ENCODE measurements at regions not wholly inside any gene's neighbourhood (a gene's known extent, or its start where the extent isn't known, plus 50 kb on each side); places are given as distances from the start of the nearest gene placed in this dataset.
A peak's percentile ranks its signal among the peaks of the same experiment; 100 is the strongest.

GRCh38 chr11:97990162-97990920 lies 1030.4 kb upstream of the CNTN5 start:
- DNase-seq (ENCODE audit: low read depth, low spot score) (peak; percentile 9), FAIRE-seq (no peak)
- Histone ChIP-seq H3K4me2 (ENCODE audit: insufficient read depth, low read length) (no peak overlapping the region), H3K27ac (ENCODE audit: insufficient read depth, low read depth, low read length) (no peak overlapping the region), H3K9me3 (replicated peaks; ENCODE audit: control insufficient read depth, insufficient read depth, low read length) (no peaks in the 10 kb centered on the region), H3K9me1 (replicated peaks; ENCODE audit: control insufficient read depth, extremely low read depth, insufficient read depth, low read length) (no peaks in the 10 kb centered on the region), H3K27me3 (ENCODE audit: control insufficient read depth in 2 of 2, insufficient read depth in 2 of 2, low read length in 2 of 2) (no peaks in the 10 kb centered on the region), H3K36me3 (ENCODE audit: control insufficient read depth in 2 of 2, extremely low read depth in 1 of 2, insufficient read depth in 2 of 2, low read length in 2 of 2) (no peaks in the 10 kb centered on the region), H3K79me2 (ENCODE audit: control insufficient read depth, insufficient read depth, low read length) (no peaks in the 10 kb centered on the region), H3K4me3 (replicated peaks in 1 of 3; ENCODE audit: insufficient read depth in 1 of 3, low read depth in 1 of 3, low read length in 3 of 3) (no peak overlapping the region), H2AFZ (ENCODE audit: low read depth, low read length) (no peak overlapping the region), H4K20me1 (replicated peaks; ENCODE audit: control insufficient read depth, extremely low read depth, insufficient read depth, low read length) (no peaks in the 10 kb centered on the region), H3K9ac (replicated peaks; ENCODE audit: extremely low read depth, insufficient read depth, low read length) (no peak overlapping the region), H3K4me1 (ENCODE audit: control insufficient read depth, extremely low read depth, insufficient read depth, low read length) (no peaks in the 10 kb centered on the region)
- dilution Hi-C loops (cut with MboI; ENCODE audit: extremely low pct_ligation_motif_present, low sequenced_read_pairs) (no loop called here), intact Hi-C loops (cut with micrococcal nuclease) (no loop called here)
- ChIA-PET POLR2A (no interaction called here), CTCF (no interaction called here)
- TF ChIP-seq POLR2AphosphoS5 (IDR thresholded peaks at IDR 0.05; ENCODE audit: insufficient read depth, low read depth, low read length) (no peak), GATA2 (IDR thresholded peaks at IDR 0.05; ENCODE audit: insufficient read depth, insufficient read length, low read depth, low read length) (no peak), EZH2 (IDR thresholded peaks at IDR 0.05; ENCODE audit: borderline replicate concordance, low read depth, low read length, severe bottlenecking) (no peak), MYC (IDR thresholded peaks at IDR 0.05; ENCODE audit: low read depth, low read length) (no peak)
- TF ChIP-seq, protein P1, sequence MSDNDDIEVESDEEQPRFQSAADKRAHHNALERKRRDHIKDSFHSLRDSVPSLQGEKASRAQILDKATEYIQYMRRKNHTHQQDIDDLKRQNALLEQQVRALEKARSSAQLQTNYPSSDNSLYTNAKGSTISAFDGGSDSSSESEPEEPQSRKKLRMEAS (IDR thresholded peaks at IDR 0.05; ENCODE audit: insufficient read depth, insufficient read length): no peak
- BruUV-seq (replicated peaks): no TSS peak

DNA sequence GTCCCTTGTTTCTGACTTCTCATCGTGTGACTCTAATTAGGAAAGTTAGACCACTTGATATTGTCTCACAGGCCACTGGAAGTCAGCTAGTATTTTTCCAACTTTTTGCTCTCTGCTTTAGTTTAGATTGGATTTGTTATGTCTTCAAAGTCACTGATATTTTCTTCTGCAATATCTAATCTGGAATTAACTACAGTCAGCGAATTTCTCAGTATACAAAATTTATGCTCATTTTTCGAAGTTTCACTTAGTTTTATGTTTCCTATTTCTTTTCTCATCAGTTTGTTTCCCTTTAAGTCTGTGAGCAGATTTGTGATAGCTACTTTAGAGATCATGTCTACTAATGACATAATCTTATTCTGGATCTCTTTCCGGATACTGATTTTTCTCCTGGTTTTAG lies 1027.2 kb upstream of the CNTN5 start:
- no peak overlapping the region for H3K4me3 ChIP-seq (replicated peaks in 1 of 3; ENCODE audit: insufficient read depth in 1 of 3, low read depth in 1 of 3, low read length in 3 of 3)
- DNase-seq (ENCODE audit: low read depth, low spot score): no peak
- no peaks in the 10 kb centered on the region for H3K9me3 ChIP-seq (replicated peaks; ENCODE audit: control insufficient read depth, insufficient read depth, low read length)
- H4K20me1 ChIP-seq (replicated peaks; ENCODE audit: control insufficient read depth, extremely low read depth, insufficient read depth, low read length): no peaks in the 10 kb centered on the region
- H3K27ac ChIP-seq (ENCODE audit: insufficient read depth, low read depth, low read length): no peak overlapping the region
- H3K9ac ChIP-seq (replicated peaks; ENCODE audit: extremely low read depth, insufficient read depth, low read length): no peak overlapping the region
- no peak overlapping the region for H2AFZ ChIP-seq (ENCODE audit: low read depth, low read length)
- intact Hi-C loops (cut with micrococcal nuclease) (no loop called here), dilution Hi-C loops (cut with MboI; ENCODE audit: extremely low pct_ligation_motif_present, low sequenced_read_pairs) (no loop called here)
- POLR2A ChIA-PET: no interaction called here
- no peak for TF ChIP-seq MYC (IDR thresholded peaks at IDR 0.05; ENCODE audit: low read depth, low read length)
- no peak for TF ChIP-seq JUN (IDR thresholded peaks at IDR 0.05; ENCODE audit: borderline replicate concordance, insufficient read depth, insufficient read length, low read depth)
- TF ChIP-seq, protein P1 (IDR thresholded peaks at IDR 0.05; ENCODE audit: insufficient read depth, insufficient read length): no peak
- TF ChIP-seq POLR2AphosphoS5 (IDR thresholded peaks at IDR 0.05; ENCODE audit: insufficient read depth, low read depth, low read length): no peak
- no peak for TF ChIP-seq GATA2 (IDR thresholded peaks at IDR 0.05; ENCODE audit: insufficient read depth, insufficient read length, low read depth, low read length)
- no peak for TF ChIP-seq CTCF (IDR thresholded peaks at IDR 0.05; ENCODE audit: extremely low read depth in 1 of 2, insufficient read depth in 1 of 2, low read depth in 1 of 2, low read length in 2 of 2)
- TF ChIP-seq POLR2A (IDR thresholded peaks at IDR 0.05; ENCODE audit: low read depth, low read length): no peak
- no peak for TF ChIP-seq FOS (IDR thresholded peaks at IDR 0.05; ENCODE audit: borderline replicate concordance, insufficient read depth, low read length)
- no peak for TF ChIP-seq EZH2 (IDR thresholded peaks at IDR 0.05; ENCODE audit: borderline replicate concordance, low read depth, low read length, severe bottlenecking)
- no peaks in the 10 kb centered on the region for H3K9me1 ChIP-seq (replicated peaks; ENCODE audit: control insufficient read depth, extremely low read depth, insufficient read depth, low read length)
- H3K79me2 ChIP-seq (ENCODE audit: control insufficient read depth, insufficient read depth, low read length): no peaks in the 10 kb centered on the region
- no peaks in the 10 kb centered on the region for H3K27me3 ChIP-seq (ENCODE audit: control insufficient read depth in 2 of 2, insufficient read depth in 2 of 2, low read length in 2 of 2)
- BruUV-seq (replicated peaks): no TSS peak
- no peaks in the 10 kb centered on the region for H3K4me1 ChIP-seq (ENCODE audit: control insufficient read depth, extremely low read depth, insufficient read depth, low read length)
- no peak overlapping the region for H3K4me2 ChIP-seq (ENCODE audit: insufficient read depth, low read length)
- no peak for FAIRE-seq
- no peaks in the 10 kb centered on the region for H3K36me3 ChIP-seq (ENCODE audit: control insufficient read depth in 2 of 2, extremely low read depth in 1 of 2, insufficient read depth in 2 of 2, low read length in 2 of 2)
- CTCF ChIA-PET: interaction anchor here (1.0 kb wide), 1 partner anchor 11 kb away, joined by 3 read pairs; no protein-coding TSS in a partner anchor

All from endothelial cell of umbilical vein (primary cell).